Effector memory CD8-positive, alpha-beta T cell (primary cell): ENCODE measurements at regions not wholly inside any gene's neighbourhood (a gene's known extent, or its start where the extent isn't known, plus 50 kb on each side); places are given as distances from the start of the nearest gene placed in this dataset.

Experiments
- ATAC-seq: fragments of 150-1000 bp; cut with Tn5 transposase; replicated peaks from 2 replicates; pipeline ENCODE4 v1.10.0; 2021; ENCODE audit warnings: mild to moderate bottlenecking, moderate library complexity
- DNase-seq, 3 experiments: peaks; one replicate each; pipeline ENCODE4 v3.0.0; 2021
- H3K27ac Mint-ChIP-seq, 2 donors: one replicate each; pipeline ENCODE4 v1.8.0; 2022; ENCODE audit warnings: mild to moderate bottlenecking in 2 of 2, mixed read lengths in 2 of 2, moderate library complexity in 2 of 2
- H3K27me3 Mint-ChIP-seq, 2 donors: one replicate each; pipeline ENCODE4 v1.8.0; 2022; ENCODE audit warnings: mixed read lengths in 2 of 2
- H3K36me3 Mint-ChIP-seq: one replicate; pipeline ENCODE4 v1.8.0; 2022; ENCODE audit warnings: mild to moderate bottlenecking, moderate library complexity, mixed read lengths; ENCODE audit not compliant: insufficient read depth
- H3K4me1 Mint-ChIP-seq, 2 donors: one replicate each; pipeline ENCODE4 v1.8.0; 2022; ENCODE audit warnings: low read depth in 2 of 2, mixed read lengths in 2 of 2
- H3K4me3 Mint-ChIP-seq, 2 donors: one replicate each; pipeline ENCODE4 v1.8.0; 2022; ENCODE audit warnings: mild to moderate bottlenecking in 2 of 2, mixed read lengths in 2 of 2, moderate library complexity in 2 of 2
- H3K9me3 Mint-ChIP-seq, 2 donors: one replicate each; pipeline ENCODE4 v1.8.0; 2022; ENCODE audit warnings: mixed read lengths in 2 of 2

DNA sequence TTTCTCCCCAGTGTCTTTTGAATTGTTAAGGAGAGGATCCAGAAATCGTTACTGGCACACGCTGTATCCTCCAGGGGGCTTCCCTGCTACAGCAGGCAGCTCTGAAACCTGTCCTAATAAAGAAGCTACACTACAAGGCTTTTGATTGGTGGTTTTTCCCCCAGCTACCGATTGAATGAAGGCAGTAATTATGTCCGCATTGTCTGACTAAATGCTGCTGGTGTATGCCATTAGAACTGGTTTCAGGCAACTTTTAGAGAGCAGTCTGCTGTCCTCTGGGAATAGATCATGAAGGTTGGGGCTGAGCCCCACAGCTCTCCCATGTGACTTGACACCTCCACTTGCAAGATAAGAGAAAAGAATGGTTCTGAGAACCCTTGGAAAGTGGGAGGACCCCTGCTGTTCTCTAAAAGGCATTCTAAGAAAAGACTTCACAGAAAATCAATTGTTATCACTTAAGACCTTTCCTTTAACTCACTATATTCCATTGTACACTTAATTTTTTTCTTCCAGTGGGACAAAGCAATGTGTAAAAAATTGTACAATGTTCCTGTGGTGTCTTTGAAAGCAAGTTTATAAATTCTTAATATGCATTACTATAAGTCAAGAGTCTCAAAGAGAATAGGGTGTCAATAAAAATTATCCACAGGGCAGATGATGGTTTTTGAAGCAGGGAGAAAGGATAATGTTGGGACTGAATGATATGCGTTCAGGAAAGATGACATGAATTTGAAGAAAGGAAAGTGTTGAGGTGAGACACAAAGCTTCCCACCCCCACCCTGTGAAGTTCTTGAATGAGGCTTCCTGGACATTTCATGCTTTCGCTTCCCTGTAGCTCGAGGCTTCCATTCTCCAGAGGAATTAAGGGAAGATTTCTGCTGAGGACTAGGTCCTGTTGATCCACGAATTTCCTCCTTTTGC, 53.0 kb upstream of the DAZL start:
- Mint-ChIP-seq H3K4me3 (no peak overlapping the region), H3K27me3 (peaks cover 8 to 36% of the 10 kb centered on the region in 2 donors), H3K4me1 (no peaks in the 10 kb centered on the region), H3K36me3 (no peaks in the 10 kb centered on the region), H3K9me3 (peaks cover 0 to 3% of the 10 kb centered on the region in 2 donors), H3K27ac (no peak overlapping the region)
- ATAC-seq (no peak), DNase-seq (no peak)

DNA sequence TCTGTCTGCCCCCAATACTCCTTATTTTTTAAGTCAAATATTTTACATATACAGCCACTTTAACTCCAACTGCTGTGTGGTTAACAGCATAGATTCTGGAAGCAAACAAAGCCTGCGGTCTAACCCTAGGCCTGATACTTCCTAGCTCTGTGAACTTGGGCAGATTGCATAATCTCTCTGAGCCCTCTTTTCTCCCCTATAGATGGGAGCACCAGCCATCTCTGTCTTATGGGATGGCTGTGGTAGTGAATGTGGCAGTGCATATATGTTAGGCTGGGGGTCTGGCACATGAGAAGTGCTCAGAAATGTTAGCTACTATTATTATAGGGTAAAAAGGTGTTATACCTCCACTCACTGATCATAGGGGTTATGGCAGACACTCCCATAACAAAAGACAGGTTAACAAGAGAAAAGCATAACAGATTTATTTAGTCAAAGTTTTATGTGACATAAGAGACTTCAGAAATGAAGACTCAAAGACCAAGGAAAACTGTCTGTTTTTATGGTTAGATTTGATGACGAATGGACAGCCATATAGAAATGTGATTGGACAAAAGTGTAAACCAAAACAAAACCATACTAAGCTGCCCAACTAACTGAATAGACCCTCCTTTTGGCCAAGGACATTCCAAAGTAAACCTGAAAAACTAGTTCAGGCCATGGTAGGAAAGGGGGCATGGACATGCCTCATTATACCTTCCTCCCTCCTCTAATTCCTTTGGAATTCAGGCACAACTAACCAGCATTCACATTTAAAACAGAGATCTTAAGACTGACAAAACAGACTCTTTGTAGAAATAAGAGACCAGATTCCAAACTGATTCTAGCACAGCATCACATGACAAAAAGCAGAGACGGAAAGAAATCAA, 53.9 kb upstream of the DAZL start:
- ATAC-seq, result no peak
- Mint-ChIP-seq H3K9me3 (peaks cover 0 to 3% of the 10 kb centered on the region in 2 donors), H3K36me3 (no peaks in the 10 kb centered on the region), H3K27ac (no peak overlapping the region), H3K4me1 (peaks cover 0 to 3% of the 10 kb centered on the region in 2 donors), H3K4me3 (no peak overlapping the region), H3K27me3 (peaks cover 15 to 45% of the 10 kb centered on the region in 2 donors)
- DNase-seq, result no peak

DNA sequence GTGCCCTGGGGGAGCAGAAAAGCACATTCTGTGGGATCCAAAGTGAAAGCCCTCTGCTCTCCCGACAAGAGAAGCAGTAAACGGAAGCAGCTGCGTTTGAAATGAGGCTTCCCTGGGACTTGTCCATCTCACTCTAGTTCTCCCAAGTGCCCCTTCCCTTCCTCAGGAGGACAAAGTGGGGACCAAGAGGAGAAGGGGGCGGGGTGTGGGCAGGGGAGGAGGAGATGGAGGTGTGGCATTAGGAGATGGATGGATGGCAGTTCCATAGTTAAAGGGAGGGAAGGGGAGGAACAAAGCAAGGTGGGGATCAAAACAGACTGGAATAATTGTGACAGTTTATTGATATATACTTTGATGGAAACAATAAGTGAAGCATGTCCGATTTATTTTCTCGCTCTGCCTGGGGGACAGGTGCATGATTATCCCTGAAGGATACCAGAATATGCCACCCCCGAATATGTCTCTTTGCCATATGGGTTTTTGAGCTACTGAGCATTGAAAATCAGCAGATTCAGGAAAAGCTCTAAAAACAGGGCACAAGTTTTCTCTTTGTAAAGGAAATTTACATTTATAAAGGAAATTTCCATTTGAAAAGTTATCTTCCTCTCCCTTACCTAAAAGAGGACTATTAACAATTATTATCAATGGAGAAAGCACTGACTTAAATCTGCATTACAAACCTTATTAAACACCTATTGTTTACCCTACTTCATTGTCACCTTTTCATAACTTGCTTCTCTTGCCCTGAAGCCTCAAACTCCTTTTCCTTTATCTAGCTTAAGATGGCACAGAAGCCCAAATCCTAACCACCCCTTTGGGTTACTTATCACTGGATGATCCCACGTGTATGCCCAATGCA, 58.9 kb upstream of the DAZL start:
- peaks cover 0 to 3% of the 10 kb centered on the region in 2 donors for H3K9me3 Mint-ChIP-seq
- H3K27ac Mint-ChIP-seq, result peak overlapping the region in 1 of 2 donors; percentile 41
- peaks cover 23 to 84% of the 10 kb centered on the region in 2 donors for H3K27me3 Mint-ChIP-seq
- H3K4me1 Mint-ChIP-seq, result peaks cover 0 to 3% of the 10 kb centered on the region in 2 donors
- DNase-seq, result no peak
- no peaks in the 10 kb centered on the region for H3K36me3 Mint-ChIP-seq
- ATAC-seq, result no peak
- no peak overlapping the region for H3K4me3 Mint-ChIP-seq

DNA sequence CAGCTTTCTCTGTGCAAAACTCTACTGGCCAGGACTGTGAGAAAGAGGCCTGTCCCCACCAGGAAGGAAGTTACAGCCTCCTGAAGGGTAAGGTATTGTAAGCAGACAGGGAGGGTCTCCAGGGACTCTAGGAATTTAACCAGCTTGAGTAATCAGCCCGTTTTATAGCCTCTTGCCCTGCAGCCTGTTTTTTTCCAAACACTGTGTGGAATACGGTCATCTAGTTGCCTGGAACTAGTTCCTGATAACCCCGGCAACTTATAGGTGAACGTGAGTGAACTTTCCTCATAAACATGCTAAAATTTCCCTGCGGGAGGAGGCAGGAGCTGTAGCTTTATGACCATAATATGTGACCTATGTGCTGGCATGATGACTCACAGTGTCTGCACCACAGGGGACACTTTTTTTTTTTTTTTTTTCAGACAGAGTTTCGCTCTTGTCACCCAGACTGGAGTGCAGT, 60.1 kb upstream of the DAZL start:
- Mint-ChIP-seq H3K4me1 (peaks cover 0 to 3% of the 10 kb centered on the region in 2 donors), H3K4me3 (no peak overlapping the region), H3K9me3 (peaks cover 0 to 3% of the 10 kb centered on the region in 2 donors), H3K27me3 (peaks cover 23 to 73% of the 10 kb centered on the region in 2 donors), H3K36me3 (no peaks in the 10 kb centered on the region), H3K27ac (peak overlapping the region in 1 of 2 donors; percentile 30)
- ATAC-seq (peak; percentile 82), DNase-seq (no peak)

DNA sequence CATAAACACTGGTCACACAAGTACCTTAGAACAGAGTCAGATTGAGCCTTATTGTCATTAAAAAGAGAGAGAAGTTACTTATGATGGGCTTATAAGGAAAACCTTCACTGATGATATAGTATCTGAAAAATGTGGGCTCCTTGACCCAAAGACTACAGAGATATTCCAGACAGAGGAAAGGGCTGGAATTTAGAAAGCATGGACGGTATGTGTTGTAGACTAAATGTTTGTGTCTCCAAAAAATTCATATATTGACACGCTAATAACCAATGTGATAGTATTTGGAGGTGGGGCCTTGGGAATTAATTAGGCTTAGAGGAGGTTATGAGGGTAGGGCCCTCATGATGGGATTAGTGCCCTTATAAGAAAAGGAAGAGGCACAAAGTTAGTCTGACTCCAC, 61.0 kb upstream of the DAZL start:
- no peak overlapping the region for H3K27ac Mint-ChIP-seq
- H3K27me3 Mint-ChIP-seq, result peaks cover 21 to 64% of the 10 kb centered on the region in 2 donors
- H3K4me3 Mint-ChIP-seq, result no peak overlapping the region
- H3K36me3 Mint-ChIP-seq, result no peaks in the 10 kb centered on the region
- DNase-seq (no peak), ATAC-seq (no peak)
- H3K9me3 Mint-ChIP-seq, result peaks cover 0 to 3% of the 10 kb centered on the region in 2 donors
- H3K4me1 Mint-ChIP-seq, result peaks cover 0 to 3% of the 10 kb centered on the region in 2 donors

DNA sequence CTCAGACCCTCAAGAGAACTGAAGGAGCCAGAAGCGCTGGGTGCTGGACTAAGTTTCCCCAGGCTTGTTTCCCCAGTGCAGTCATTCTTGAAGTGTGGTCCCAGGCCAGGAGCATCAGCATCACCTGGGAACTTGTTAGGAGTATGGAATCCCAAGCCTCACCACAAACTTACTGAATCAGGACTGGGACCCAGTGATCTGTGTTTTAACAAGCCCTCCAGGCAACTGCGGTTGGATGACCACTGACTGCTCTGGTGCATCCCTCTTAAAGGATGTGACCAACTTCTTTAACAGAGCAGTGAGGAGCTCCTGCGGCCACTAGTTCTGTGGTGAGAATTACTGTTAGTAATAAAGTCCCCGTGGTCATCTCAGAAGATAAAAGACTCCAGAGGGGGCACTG, 62.4 kb upstream of the DAZL start:
- Mint-ChIP-seq H3K4me1 (peaks cover 0 to 3% of the 10 kb centered on the region in 2 donors), H3K9me3 (no peaks in the 10 kb centered on the region), H3K27ac (no peak overlapping the region), H3K4me3 (no peak overlapping the region), H3K27me3 (peaks cover 16 to 51% of the 10 kb centered on the region in 2 donors), H3K36me3 (no peaks in the 10 kb centered on the region)
- no peak for ATAC-seq
- no peak for DNase-seq

DNA sequence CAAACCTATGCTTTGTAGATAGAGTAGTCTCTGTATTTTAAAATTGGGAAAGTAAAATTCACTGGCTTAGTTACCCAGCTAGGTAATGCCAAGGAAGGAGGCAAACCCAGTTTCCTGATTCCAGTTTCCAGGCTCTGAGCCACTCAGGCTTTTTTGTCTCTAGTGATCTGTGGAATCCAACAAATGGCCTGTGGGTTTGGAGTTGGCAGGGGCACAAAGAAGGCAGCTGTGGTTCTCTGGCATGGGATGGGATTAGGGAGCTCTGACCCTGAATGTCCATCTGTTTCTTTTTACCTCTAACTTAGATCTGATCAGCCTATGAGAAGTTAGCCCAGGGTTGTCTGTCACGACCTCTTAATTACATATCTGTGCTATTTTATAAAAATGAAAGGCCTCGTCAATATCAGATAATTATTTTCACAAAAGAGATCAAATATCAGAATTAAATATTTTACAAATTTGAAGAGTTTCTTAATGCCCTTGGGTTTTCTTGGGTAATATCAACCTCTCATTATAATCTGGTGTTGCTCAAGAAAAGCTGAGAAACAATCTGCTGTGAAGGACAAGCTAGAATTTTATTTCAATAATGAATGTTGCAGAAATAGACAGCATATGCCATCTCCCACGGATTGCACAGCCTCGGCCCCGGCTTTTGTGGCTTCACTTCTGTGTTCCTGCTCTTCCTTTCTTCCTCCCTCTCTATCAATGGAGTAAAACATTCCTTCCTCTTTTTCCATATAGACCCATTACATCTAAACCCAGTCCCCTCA, 63.7 kb upstream of the DAZL start:
- Mint-ChIP-seq H3K4me3 (no peak overlapping the region), H3K36me3 (no peaks in the 10 kb centered on the region), H3K9me3 (no peaks in the 10 kb centered on the region), H3K4me1 (no peaks in the 10 kb centered on the region), H3K27me3 (peaks cover 9 to 41% of the 10 kb centered on the region in 2 donors), H3K27ac (no peak overlapping the region)
- DNase-seq (no peak), ATAC-seq (no peak)

DNA sequence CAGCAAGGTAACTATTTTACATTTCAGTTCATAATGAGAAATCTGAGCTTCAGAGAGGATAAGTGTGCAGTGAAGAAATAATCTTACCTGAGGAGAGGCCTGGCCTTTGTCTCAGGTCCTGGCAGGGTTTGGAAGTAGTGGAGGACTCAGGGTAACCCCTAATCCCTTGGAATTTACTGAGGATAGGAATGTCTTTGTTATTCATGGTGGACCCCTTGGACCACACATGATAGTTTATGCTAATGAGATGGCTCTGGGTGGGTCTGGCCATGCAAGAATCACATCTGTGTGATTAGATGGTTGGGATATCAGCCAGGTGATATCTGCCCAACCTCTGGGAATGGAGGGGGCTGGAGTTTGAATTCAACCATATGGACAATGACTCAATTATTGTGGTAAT, 65.0 kb upstream of the DAZL start:
- Mint-ChIP-seq H3K27ac (no peak overlapping the region), H3K36me3 (no peaks in the 10 kb centered on the region), H3K4me1 (no peaks in the 10 kb centered on the region), H3K27me3 (peaks cover 0 to 30% of the 10 kb centered on the region in 2 donors), H3K9me3 (no peaks in the 10 kb centered on the region), H3K4me3 (no peak overlapping the region)
- ATAC-seq, result no peak
- no peak for DNase-seq

DNA sequence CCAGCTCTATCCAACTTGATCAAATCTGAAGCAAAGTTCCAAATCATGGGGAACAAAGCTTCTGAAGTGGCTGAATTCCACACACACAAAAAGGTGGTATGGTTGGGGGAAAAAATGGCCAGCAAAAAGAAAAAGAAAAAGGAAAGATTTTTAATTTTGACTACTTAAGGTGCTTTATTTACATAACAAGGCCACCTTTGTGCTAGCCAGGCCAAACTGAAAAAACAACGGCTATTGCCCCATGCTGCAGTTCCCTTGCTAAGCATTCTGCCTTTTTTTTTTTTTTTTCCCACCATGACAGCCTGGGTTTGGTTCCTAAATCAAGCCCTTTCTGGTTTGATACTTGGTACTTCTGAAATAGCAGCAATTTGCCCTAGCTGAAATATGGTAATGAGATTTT, 66.5 kb upstream of the DAZL start:
- Mint-ChIP-seq H3K4me3 (no peak overlapping the region), H3K4me1 (no peaks in the 10 kb centered on the region), H3K36me3 (no peaks in the 10 kb centered on the region), H3K27me3 (peaks cover 0 to 19% of the 10 kb centered on the region in 2 donors), H3K9me3 (no peaks in the 10 kb centered on the region), H3K27ac (no peak overlapping the region)
- DNase-seq (no peak), ATAC-seq (no peak)

DNA sequence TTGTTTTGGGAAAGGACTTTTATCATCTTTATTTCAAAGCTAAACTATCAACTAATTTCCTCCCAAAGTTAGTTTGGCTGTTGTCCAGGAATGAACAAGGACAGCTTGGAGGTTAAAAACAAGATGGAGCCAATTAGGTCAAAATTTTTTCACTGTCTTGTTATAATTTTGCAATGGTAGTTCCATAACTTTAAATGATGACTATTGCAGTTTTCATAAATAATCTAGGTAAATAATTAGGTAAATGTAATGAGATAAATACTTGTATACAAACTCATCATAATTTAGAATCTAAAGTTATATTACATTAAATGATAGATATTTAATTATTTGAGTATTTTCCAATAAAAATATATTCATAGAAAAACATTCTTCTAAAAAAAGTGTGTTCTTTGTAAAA, 68.3 kb upstream of the DAZL start:
- H3K4me1 Mint-ChIP-seq, result no peaks in the 10 kb centered on the region

DNA sequence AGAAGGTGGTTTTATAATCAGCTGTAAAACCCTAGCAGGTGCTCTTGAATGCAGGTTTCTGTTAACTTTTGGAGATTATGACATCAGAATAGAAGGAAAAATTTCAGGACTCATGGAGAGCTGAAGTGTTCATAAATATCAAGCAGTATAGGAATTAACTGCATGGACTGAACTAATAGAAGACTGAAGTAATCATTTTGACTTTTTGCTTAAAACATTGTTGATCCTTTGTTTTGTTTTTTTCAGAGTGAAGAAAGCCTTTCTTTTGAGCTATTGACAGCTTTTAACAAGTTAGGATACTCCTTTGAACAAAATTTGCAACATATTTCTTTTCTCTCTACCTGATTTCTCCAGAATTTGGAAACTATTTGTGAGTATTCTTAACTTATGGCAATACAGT, 70.6 kb upstream of the DAZL start:
- no peak overlapping the region for H3K4me3 Mint-ChIP-seq

More for the DNA sequence above, 68.3 kb upstream of the DAZL start:
- Mint-ChIP-seq H3K4me3 (no peak overlapping the region), H3K36me3 (no peaks in the 10 kb centered on the region), H3K27ac (no peak overlapping the region), H3K27me3 (peaks cover under 1 to 7% of the 10 kb centered on the region in 2 donors), H3K9me3 (no peaks in the 10 kb centered on the region)
- DNase-seq, result no peak
- no peak for ATAC-seq

DNA sequence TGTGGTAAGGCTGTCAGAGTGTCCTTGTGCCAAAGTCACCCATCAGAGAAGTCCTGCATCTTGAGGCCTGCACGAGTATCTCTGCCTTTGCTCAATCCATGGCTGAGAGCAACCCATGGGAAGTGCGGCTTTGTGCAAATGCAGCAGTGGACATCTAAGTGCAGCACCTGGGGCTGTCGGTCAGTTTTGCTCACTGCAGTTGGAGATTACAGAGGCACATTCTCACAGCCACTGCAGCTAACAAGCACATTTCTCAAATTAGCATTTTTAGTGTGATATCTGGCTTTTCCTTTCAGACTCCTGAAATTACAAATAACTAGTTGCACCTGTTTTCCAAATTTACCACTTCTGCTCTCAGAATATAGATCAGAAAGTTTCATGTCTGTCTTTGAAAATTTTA, 81.5 kb upstream of the DAZL start:
- Mint-ChIP-seq H3K4me3 (no peak overlapping the region), H3K9me3 (no peaks in the 10 kb centered on the region), H3K36me3 (no peaks in the 10 kb centered on the region), H3K27me3 (no peaks in the 10 kb centered on the region), H3K27ac (no peak overlapping the region), H3K4me1 (no peaks in the 10 kb centered on the region)
- ATAC-seq, result no peak
- DNase-seq, result no peak

More for the DNA sequence above, 70.6 kb upstream of the DAZL start:
- peaks cover 0 to 7% of the 10 kb centered on the region in 2 donors for H3K27me3 Mint-ChIP-seq
- no peaks in the 10 kb centered on the region for H3K9me3 Mint-ChIP-seq
- no peaks in the 10 kb centered on the region for H3K4me1 Mint-ChIP-seq
- H3K36me3 Mint-ChIP-seq, result no peaks in the 10 kb centered on the region
- no peak for DNase-seq
- no peak for ATAC-seq
- H3K27ac Mint-ChIP-seq, result no peak overlapping the region
